IMR-90 (cell line): ENCODE measurements at regions not wholly inside any gene's neighbourhood (a gene's known extent, or its start where the extent isn't known, plus 50 kb on each side); places are given as distances from the start of the nearest gene placed in this dataset.

Source experiments
- ATAC-seq: fragments of 200-7000 bp; cut with Tn5 transposase; 2 replicates; pipeline ENCODE4 v1.9.1; 2020; ENCODE audit warnings: low read depth, mild to moderate bottlenecking, moderate library complexity
- BruUV-seq: library from RNA; stranded (reverse); fragments of 400-500 nt; replicated peaks from 2 replicates; lab custom pipeline; 2021; lab: Mats Ljungman, UMichigan
- CTCF ChIA-PET: fragments of 300-600 bp; formaldehyde crosslinking; extraction: SDS; loops from one replicate; lab custom pipeline; 2021; ENCODE audit warnings: antibody characterized with exemption; lab: Yijun Ruan, JAX
- POLR2A ChIA-PET: fragments of 300-600 bp; sonication (Branson Sonifier 250); formaldehyde crosslinking; loops from one replicate; lab custom pipeline; 2022; ENCODE audit warnings: antibody characterized with exemption; ENCODE audit not compliant: unreplicated experiment; lab: Charles Lee
- DNase-seq: peaks from one replicate; pipeline ENCODE4 v3.0.0; 2013
- H2AFZ ChIP-seq: replicated peaks from 2 replicates; pipeline ENCODE3; 2013; ENCODE audit warnings: low read length, mild to moderate bottlenecking; ENCODE audit not compliant: poor library complexity
- H2AK5ac ChIP-seq: 2 replicates; pipeline ENCODE4 v1.6.1; 2013; ENCODE audit warnings: low read depth, low read length, inconsistent platforms
- H2AK9ac ChIP-seq: replicated peaks from 2 replicates; pipeline ENCODE3; 2013; ENCODE audit warnings: mild to moderate bottlenecking, low read depth, low read length, moderate library complexity; ENCODE audit not compliant: poor library complexity
- H2BK120ac ChIP-seq: 2 replicates; pipeline ENCODE4 v1.6.1; 2013; ENCODE audit warnings: low read depth, low read length, inconsistent platforms
- H2BK15ac ChIP-seq: 3 replicates; pipeline ENCODE4 v1.6.1; 2013; ENCODE audit warnings: low read depth, low read length, inconsistent platforms
- H2BK20ac ChIP-seq: 2 replicates; pipeline ENCODE4 v1.6.1; 2013; ENCODE audit warnings: low read depth, mild to moderate bottlenecking, inconsistent platforms, low read length, moderate library complexity
- H2BK5ac ChIP-seq: 2 replicates; pipeline ENCODE4 v1.6.1; 2013; ENCODE audit warnings: mild to moderate bottlenecking, low read depth, low read length, inconsistent platforms; ENCODE audit not compliant: poor library complexity, severe bottlenecking
- H3K14ac ChIP-seq: replicated peaks from 2 replicates; pipeline ENCODE4 v1.6.1; 2013; ENCODE audit warnings: low read depth, low read length, inconsistent platforms
- H3K18ac ChIP-seq: 2 replicates; pipeline ENCODE4 v1.6.1; 2013; ENCODE audit warnings: low read depth, low read length, control low read depth
- H3K23ac ChIP-seq: 2 replicates; pipeline ENCODE4 v1.6.1; 2013; ENCODE audit warnings: low read depth, low read length, inconsistent platforms
- H3K27ac ChIP-seq: 2 replicates; pipeline ENCODE4 v1.5.1; 2013; ENCODE audit warnings: mild to moderate bottlenecking, control low read depth, low read length; ENCODE audit not compliant: insufficient read depth
- H3K27me3 ChIP-seq: 2 replicates; pipeline ENCODE4 v1.6.1; 2013; ENCODE audit warnings: low read length; ENCODE audit not compliant: control insufficient read depth, insufficient read depth
- H3K36me3 ChIP-seq: 2 replicates; pipeline ENCODE4 v1.6.1; 2013; ENCODE audit warnings: low read length, mixed read lengths; ENCODE audit not compliant: control insufficient read depth, insufficient read depth
- H3K4ac ChIP-seq: 2 replicates; pipeline ENCODE4 v1.6.1; 2013; ENCODE audit warnings: low read depth, low read length, inconsistent platforms
- H3K4me1 ChIP-seq: 2 replicates; pipeline ENCODE4 v1.6.1; 2013; ENCODE audit warnings: low read length, mixed read lengths; ENCODE audit not compliant: control insufficient read depth, insufficient read depth
- H3K4me2 ChIP-seq: 2 replicates; pipeline ENCODE4 v1.6.1; 2013; ENCODE audit warnings: low read depth, mild to moderate bottlenecking, control low read depth, low read length, moderate library complexity
- H3K4me3 ChIP-seq: 2 replicates; pipeline ENCODE4 v1.5.1; 2013; ENCODE audit warnings: low read depth, mild to moderate bottlenecking, control low read depth, low read length, moderate library complexity; ENCODE audit not compliant: insufficient read depth
- H3K56ac ChIP-seq: 2 replicates; pipeline ENCODE4 v1.6.1; 2013; ENCODE audit warnings: low read length, inconsistent platforms; ENCODE audit not compliant: insufficient read depth; ENCODE audit errors: extremely low read depth
- H3K79me1 ChIP-seq, 2 experiments: 2 replicates each; pipeline ENCODE4 v1.6.1; 2013; ENCODE audit warnings: low read length in 2 of 2, inconsistent platforms in 1 of 2, low read depth in 1 of 2
- H3K9ac ChIP-seq: 2 replicates; pipeline ENCODE4 v1.6.1; 2013; ENCODE audit warnings: low read depth, low read length, control low read depth
- H3K9me1 ChIP-seq: 2 replicates; pipeline ENCODE4 v1.6.1; 2013; ENCODE audit warnings: low read length, inconsistent platforms; ENCODE audit not compliant: insufficient read depth
- H3K9me3 ChIP-seq: 2 replicates; pipeline ENCODE4 v1.6.1; 2013; ENCODE audit warnings: low read length; ENCODE audit not compliant: control insufficient read depth, insufficient read depth
- H4K20me1 ChIP-seq: 2 replicates; pipeline ENCODE4 v1.6.1; 2013; ENCODE audit warnings: low read length, inconsistent platforms; ENCODE audit not compliant: insufficient read depth
- H4K5ac ChIP-seq: 2 replicates; pipeline ENCODE4 v1.6.1; 2013; ENCODE audit warnings: mild to moderate bottlenecking, low read depth, low read length, control low read depth
- H4K8ac ChIP-seq, 2 experiments: 2 replicates each; pipeline ENCODE4 v1.6.1; 2013; ENCODE audit warnings: low read depth in 2 of 2, low read length in 2 of 2, control low read depth in 1 of 2, inconsistent platforms in 1 of 2
- H4K91ac ChIP-seq: 2 replicates; pipeline ENCODE4 v1.6.1; 2013; ENCODE audit warnings: low read depth, low read length, inconsistent platforms; ENCODE audit not compliant: insufficient read depth
- BHLHE40 ChIP-seq: fragments of 150-350 bp; IDR thresholded peaks from 2 replicates; pipeline ENCODE4 v1.6.1; 2016; ENCODE audit warnings: mild to moderate bottlenecking, low read depth, low read length
- CEBPB ChIP-seq: IDR thresholded peaks from 2 replicates; pipeline ENCODE4 v1.6.1; 2012; ENCODE audit warnings: low read depth, low read length, improper control_type of control experiment
- CHD1 ChIP-seq: IDR thresholded peaks from 2 replicates; pipeline ENCODE4 v1.6.1; 2012; ENCODE audit warnings: low read depth, low read length, improper control_type of control experiment
- CTCF ChIP-seq: conservative IDR thresholded peaks from 2 replicates; pipeline ENCODE4 v1.5.1; 2012; ENCODE audit warnings: mild to moderate bottlenecking, low read depth, low read length, improper control_type of control experiment
- FOS ChIP-seq: fragments of 150-350 bp; IDR thresholded peaks from 2 replicates; pipeline ENCODE4 v1.6.1; 2016; ENCODE audit warnings: low read depth, low read length
- MAFK ChIP-seq: IDR thresholded peaks from 2 replicates; pipeline ENCODE4 v1.6.1; 2012; ENCODE audit warnings: low read depth, low read length, improper control_type of control experiment
- MAZ ChIP-seq: IDR thresholded peaks from 2 replicates; pipeline ENCODE4 v1.6.1; 2012; ENCODE audit warnings: low read depth, mild to moderate bottlenecking, low read length, improper control_type of control experiment, moderate library complexity, borderline replicate concordance
- MXI1 ChIP-seq: IDR thresholded peaks from 2 replicates; pipeline ENCODE4 v1.6.1; 2012; ENCODE audit warnings: low read depth, mild to moderate bottlenecking, low read length, moderate library complexity, borderline replicate concordance
- NFE2L2 ChIP-seq: fragments of 150-350 bp; IDR thresholded peaks from 2 replicates; pipeline ENCODE4 v1.6.1; 2016; ENCODE audit warnings: low read depth, mild to moderate bottlenecking, low read length
- POLR2A ChIP-seq: IDR thresholded peaks from 2 replicates; pipeline ENCODE4 v1.6.1; 2012; ENCODE audit warnings: mild to moderate bottlenecking, low read depth, low read length
- RAD21 ChIP-seq: IDR thresholded peaks from 2 replicates; pipeline ENCODE4 v1.6.1; 2012; ENCODE audit warnings: low read length, improper control_type of control experiment
- RCOR1 ChIP-seq: IDR thresholded peaks from 2 replicates; pipeline ENCODE4 v1.6.1; 2012; ENCODE audit warnings: mild to moderate bottlenecking, low read length, improper control_type of control experiment; ENCODE audit not compliant: insufficient replicate concordance
- RFX5 ChIP-seq: IDR thresholded peaks from 2 replicates; pipeline ENCODE4 v1.8.0; 2012; ENCODE audit warnings: low read depth, mild to moderate bottlenecking, low read length, moderate library complexity
- SMC3 ChIP-seq: fragments of 150-350 bp; IDR thresholded peaks from 2 replicates; pipeline ENCODE4 v1.6.1; 2016; ENCODE audit warnings: low read depth, mild to moderate bottlenecking, antibody characterized with exemption, low read length, moderate library complexity
- WGBS, 2 experiments: methylation state at CpG; one replicate each; pipeline versions ENCODE4 v1.1.5 to v1.1.7; 2013; ENCODE audit warnings: missing lambda C conversion rate in 2 of 2; ENCODE audit not compliant: insufficient read length in 1 of 2; ENCODE audit errors: extremely low coverage in 2 of 2; 5-methylcytosine and 5-hydroxymethylcytosine counted together
- dilution Hi-C: fragments of 300-500 bp; cut with HindIII; formaldehyde crosslinking; loops from one replicate; pipeline ENCODE4 v1.14.3; 2018; ENCODE audit warnings: low sequenced_read_pairs; ENCODE audit not compliant: unreplicated experiment
- in situ Hi-C: fragments of 300-500 bp; cut with MboI; formaldehyde crosslinking; loops from 3 replicates; pipeline ENCODE4 v1.14.3; 2019; ENCODE audit warnings: low sequenced_read_pairs, inconsistent platforms, mixed read lengths
- intact Hi-C: fragments of 100-400 bp; cut with micrococcal nuclease; formaldehyde crosslinking; loops from 2 replicates; pipeline ENCODE4 v1.10.0; 2022
- TF ChIP-seq, protein P1 (sequence below): fragments of 150-350 bp; IDR thresholded peaks from 2 replicates; pipeline ENCODE4 v1.6.1; 2017; ENCODE audit warnings: mild to moderate bottlenecking, antibody characterized with exemption, low read length, low read depth
- TF ChIP-seq, protein P2 (sequence below): fragments of 150-350 bp; IDR thresholded peaks from 2 replicates; pipeline ENCODE4 v1.6.1; 2016; ENCODE audit warnings: low read depth, mild to moderate bottlenecking, low read length, moderate library complexity, borderline replicate concordance

GRCh38 chr13:55792544-55793193 lies 1348.0 kb upstream of the PRR20A start:
- no peak overlapping the region for H3K4me3 ChIP-seq
- no peak overlapping the region for H3K14ac ChIP-seq
- H3K18ac ChIP-seq, result no peak overlapping the region
- no CpG with 5 or more reads among the region's 3 CpGs for WGBS, 2 experiments
- H2BK20ac ChIP-seq, result no peak overlapping the region
- H3K4me1 ChIP-seq, result no peaks in the 10 kb centered on the region
- no peak overlapping the region for H3K56ac ChIP-seq
- H3K79me1 ChIP-seq, result no peaks in the 10 kb centered on the region
- no peaks in the 10 kb centered on the region for H3K9me3 ChIP-seq
- H3K36me3 ChIP-seq, result no peaks in the 10 kb centered on the region
- intact Hi-C loops (no loop called here), in situ Hi-C loops (no loop called here), dilution Hi-C loops (no loop called here)
- H2AK9ac ChIP-seq, result no peak overlapping the region
- no peak overlapping the region for H3K4ac ChIP-seq
- H3K23ac ChIP-seq, result no peak overlapping the region
- no peak overlapping the region for H4K5ac ChIP-seq
- no peak overlapping the region for H3K27ac ChIP-seq
- no peak overlapping the region for H3K4me2 ChIP-seq
- BruUV-seq, result no TSS peak
- POLR2A ChIA-PET, result no interaction called here
- no peak overlapping the region for H2BK15ac ChIP-seq
- H2BK5ac ChIP-seq, result no peak overlapping the region
- no peak for TF ChIP-seq NFE2L2
- no peak for TF ChIP-seq SMC3
- no peak for TF ChIP-seq RCOR1
- no peak for TF ChIP-seq POLR2A
- no peak for TF ChIP-seq RAD21
- no peak for TF ChIP-seq MAFK
- no peak for TF ChIP-seq CTCF
- no peak for TF ChIP-seq FOS
- no peak for TF ChIP-seq CHD1
- TF ChIP-seq CEBPB, result no peak
- no peak for TF ChIP-seq MXI1
- TF ChIP-seq, protein P1, sequence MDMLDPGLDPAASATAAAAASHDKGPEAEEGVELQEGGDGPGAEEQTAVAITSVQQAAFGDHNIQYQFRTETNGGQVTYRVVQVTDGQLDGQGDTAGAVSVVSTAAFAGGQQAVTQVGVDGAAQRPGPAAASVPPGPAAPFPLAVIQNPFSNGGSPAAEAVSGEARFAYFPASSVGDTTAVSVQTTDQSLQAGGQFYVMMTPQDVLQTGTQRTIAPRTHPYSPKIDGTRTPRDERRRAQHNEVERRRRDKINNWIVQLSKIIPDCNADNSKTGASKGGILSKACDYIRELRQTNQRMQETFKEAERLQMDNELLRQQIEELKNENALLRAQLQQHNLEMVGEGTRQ, result no peak
- TF ChIP-seq BHLHE40, result no peak
- TF ChIP-seq MAZ, result no peak
- no peak for TF ChIP-seq RFX5
- TF ChIP-seq, protein P2, sequence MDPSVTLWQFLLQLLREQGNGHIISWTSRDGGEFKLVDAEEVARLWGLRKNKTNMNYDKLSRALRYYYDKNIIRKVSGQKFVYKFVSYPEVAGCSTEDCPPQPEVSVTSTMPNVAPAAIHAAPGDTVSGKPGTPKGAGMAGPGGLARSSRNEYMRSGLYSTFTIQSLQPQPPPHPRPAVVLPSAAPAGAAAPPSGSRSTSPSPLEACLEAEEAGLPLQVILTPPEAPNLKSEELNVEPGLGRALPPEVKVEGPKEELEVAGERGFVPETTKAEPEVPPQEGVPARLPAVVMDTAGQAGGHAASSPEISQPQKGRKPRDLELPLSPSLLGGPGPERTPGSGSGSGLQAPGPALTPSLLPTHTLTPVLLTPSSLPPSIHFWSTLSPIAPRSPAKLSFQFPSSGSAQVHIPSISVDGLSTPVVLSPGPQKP, result no peak
- no peak overlapping the region for H4K91ac ChIP-seq
- no peak overlapping the region for H4K8ac ChIP-seq
- H2BK120ac ChIP-seq, result no peak overlapping the region
- ATAC-seq (no peak), DNase-seq (no peak)
- no peak overlapping the region for H2AFZ ChIP-seq
- CTCF ChIA-PET, result interaction anchor here (0.6 to 0.7 kb wide), 2 partner anchors 49 to 253 kb away, joined by 3 read pairs; no protein-coding TSS in a partner anchor
- H2AK5ac ChIP-seq, result no peak overlapping the region
- H3K9ac ChIP-seq, result no peak overlapping the region
- no peaks in the 10 kb centered on the region for H3K27me3 ChIP-seq
- no peaks in the 10 kb centered on the region for H4K20me1 ChIP-seq
- H3K9me1 ChIP-seq, result no peaks in the 10 kb centered on the region
